Gastroesophageal sphincter (tissue), 3 donors: ENCODE measurements at regions not wholly inside any gene's neighbourhood (a gene's known extent, or its start where the extent isn't known, plus 50 kb on each side); places are given as distances from the start of the nearest gene placed in this dataset.

Source experiments
- CTCF ChIP-seq, 4 experiments: fragments of 200-600 bp in 2 of 4; fragments of 450-650 bp in 2 of 4; sonication (generic) in 1 of 4; IDR thresholded peaks; one replicate each; pipeline ENCODE4 v1.5.1; 2017 to 2019; ENCODE audit warnings: antibody characterized with exemption in 4 of 4, mild to moderate bottlenecking in 2 of 4, moderate library complexity in 2 of 4
- POLR2A ChIP-seq, 2 donors: fragments of 450-650 bp; IDR thresholded peaks; one replicate each; pipeline ENCODE4 v1.6.1; 2017; ENCODE audit warnings: antibody characterized with exemption in 2 of 2, mild to moderate bottlenecking in 2 of 2, moderate library complexity in 1 of 2
- POLR2AphosphoS5 ChIP-seq: sonication (generic); formaldehyde crosslinking; IDR thresholded peaks from one replicate; pipeline ENCODE4 v1.6.1; 2017; ENCODE audit warnings: antibody characterized with exemption

GRCh38 chrX:39002466-39002865 lies 201.2 kb downstream of the MID1IP1 start:
- TF ChIP-seq CTCF (IDR thresholded peaks at IDR 0.05) (no peak), POLR2AphosphoS5 (no peak), POLR2A (IDR thresholded peaks at IDR 0.05) (no peak)
